ENCODE measurements at regions not wholly inside any gene's neighbourhood (a gene's known extent, or its start where the extent isn't known, plus 50 kb on each side); places are given as distances from the start of the nearest gene placed in this dataset.
"Not testable (repeated sequence)": the region's sequence is repeated elsewhere in the genome, so short reads cannot be mapped to it uniquely, and the experiment has no call there.

DNA sequence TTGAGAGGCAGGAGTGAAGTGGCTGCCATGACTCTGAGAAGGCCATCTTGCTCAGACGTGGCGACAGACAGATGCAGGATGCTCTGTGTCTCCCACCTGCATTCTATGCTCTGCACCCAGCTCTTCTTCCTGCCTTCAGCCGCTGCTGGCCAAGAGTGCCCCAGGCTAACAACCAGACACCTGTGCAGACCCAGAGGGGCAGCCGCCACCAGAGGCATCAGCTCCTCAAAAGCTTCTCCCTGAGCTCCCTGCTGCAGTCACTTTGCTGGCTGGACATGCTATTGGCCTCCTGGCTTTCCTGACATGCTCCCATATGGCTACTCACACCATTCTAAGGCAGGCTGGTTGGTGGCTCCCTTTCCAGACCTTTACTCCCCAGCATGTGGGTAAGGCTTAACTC lies 70.6 kb upstream of the GRB10 start:
- no peak for DNase-seq

- no peak for DNase-seq
Measured at GRCh38 chr7:50852901-50853300, 70.2 kb upstream of the GRB10 start.

- no peak for DNase-seq
Measured at GRCh38 chr7:50851891-50852290, 69.2 kb upstream of the GRB10 start.

DNA sequence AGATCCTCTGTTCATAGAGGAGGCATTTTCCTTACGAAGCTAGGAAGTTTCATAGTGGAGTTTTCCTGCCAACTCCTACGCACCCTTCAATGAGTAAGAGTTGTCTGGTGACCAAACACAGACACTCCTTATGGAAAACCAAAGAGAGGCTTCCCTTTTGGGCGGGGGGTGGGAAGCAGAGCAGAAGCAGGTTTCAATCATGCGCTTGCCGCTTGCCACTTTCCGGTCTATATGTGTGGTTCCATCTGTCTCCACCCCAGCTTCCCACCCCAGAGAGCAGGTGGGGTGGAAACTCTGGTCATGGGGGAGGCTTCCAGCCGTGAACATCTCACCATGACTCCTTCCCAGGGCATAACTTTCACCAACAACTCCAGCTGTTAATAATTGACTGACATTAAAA lies 68.8 kb upstream of the GRB10 start:
- DNase-seq = no peak

- no peak for DNase-seq
Measured at GRCh38 chr7:50849991-50850390, 67.3 kb upstream of the GRB10 start.

GRCh38 chr7:50848203-50848602 lies 65.5 kb upstream of the GRB10 start:
- DNase-seq = no peak

DNA sequence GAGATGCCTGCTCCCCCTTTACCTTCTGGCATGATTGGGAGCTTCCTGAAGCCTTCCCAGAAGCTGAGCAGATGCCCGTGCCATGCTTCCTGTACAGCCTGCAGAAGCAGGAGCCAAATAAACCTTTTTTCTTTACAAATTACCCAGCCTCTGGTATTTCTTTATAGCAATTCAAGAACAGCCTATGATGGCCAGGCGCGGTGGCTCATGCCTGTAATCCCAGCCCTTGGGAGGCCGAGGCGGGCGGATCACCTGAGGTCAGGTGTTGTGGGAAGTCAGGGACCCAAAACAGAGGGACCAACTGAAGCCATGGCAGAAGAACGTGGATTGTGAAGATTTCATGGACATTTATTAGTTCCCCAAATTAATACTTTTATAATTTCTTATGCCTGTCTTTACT lies 62.2 kb upstream of the GRB10 start:
- DNase-seq = not testable (repeated sequence)

- no peak for DNase-seq
Measured at GRCh38 chr7:50842041-50842440, 59.3 kb upstream of the GRB10 start.

DNA sequence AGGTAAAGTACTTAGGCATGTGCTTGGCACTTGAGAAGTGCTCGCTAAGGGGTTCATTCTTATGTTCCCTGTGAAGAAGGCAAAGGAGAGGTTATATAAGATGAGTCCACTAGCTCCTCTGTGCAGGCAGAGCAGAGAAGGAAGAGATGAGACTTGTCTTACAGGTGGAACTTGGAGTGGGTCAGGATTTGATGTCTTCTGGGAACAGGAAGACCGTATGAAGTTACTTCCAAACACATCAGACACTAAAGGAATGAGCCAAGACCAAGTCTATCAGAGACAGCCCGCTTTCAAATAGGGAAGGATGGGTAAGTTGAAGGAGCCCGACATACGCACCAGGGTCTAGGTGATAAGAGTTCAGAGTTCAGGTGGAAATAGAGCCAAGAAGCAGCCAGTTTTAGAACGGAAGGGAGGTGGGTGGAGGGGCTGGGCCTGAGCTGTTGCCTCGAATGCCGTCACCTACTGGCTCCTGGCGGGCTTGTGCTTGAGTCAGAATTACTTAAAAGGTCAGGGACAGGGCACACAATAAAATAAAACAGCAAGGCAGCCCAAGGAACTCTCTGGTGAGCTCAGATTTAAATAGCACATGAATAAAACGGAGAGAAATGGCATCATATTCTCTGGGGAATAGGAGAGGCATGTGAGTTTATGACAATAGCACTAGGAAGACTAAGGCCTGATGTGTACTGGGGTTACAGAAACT lies 56.1 kb upstream of the GRB10 start:
- no peak for DNase-seq

- DNase-seq = no peak
Measured at GRCh38 chr7:50837965-50838364, 55.3 kb upstream of the GRB10 start.

DNA sequence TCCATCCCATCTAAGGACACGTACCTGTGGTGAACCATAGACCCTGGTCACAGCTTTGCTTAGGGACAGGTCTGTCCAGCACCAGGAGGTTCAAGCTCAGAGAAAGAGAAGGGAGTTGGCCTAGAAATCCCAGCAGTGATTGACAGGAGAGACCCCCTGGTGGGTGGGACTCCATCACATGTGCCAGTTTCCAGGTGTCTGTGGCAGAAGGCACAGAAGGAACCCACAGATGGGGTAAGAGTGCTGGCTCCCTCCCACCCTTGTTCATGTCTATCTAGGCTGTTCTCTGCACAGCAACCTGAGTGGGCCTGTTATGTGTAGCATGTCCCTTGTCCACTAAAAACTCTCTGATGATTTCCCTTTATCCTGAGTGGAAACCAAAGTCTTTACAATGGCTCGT lies 54.0 kb upstream of the GRB10 start:
- no peak for DNase-seq

DNA sequence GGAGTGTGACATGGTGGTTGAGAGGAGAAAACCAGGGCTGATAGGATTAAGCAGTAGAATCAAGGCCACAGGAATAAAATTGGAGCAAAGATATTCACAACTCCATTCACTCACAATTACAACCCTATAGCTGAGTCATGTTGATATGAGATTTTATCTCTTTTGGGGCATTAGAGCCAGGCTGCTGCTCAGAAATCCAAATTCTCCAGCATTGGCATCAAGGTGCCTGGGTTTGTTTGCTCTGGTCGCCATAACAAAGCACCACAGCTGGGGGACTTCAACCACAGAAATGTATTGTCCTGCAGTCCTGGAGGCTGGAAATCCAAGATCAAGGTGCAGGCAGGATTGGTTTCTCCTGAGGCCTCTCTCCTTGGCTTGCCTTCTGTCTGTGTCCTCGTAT lies 52.5 kb upstream of the GRB10 start:
- DNase-seq = no peak

DNA sequence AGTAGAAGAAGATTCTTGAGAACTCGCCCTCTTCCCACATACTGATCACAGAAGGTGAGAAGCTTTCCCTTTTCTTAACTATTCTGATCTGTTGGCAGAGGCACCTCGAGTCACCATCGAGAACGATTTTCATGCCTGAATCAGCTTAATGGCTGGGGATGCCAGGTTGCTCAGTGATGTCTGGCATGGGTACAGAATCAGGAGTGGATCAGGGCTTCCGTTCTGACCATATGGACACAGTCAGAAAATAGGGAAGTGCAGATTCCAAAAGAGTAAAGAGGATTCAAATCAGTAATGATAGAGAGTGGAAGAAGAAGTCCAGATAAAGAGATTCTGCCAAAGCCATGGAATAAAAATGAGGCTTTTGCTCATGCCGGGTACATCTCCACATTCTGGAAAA lies 52.0 kb upstream of the GRB10 start:
- no peak for DNase-seq

DNA sequence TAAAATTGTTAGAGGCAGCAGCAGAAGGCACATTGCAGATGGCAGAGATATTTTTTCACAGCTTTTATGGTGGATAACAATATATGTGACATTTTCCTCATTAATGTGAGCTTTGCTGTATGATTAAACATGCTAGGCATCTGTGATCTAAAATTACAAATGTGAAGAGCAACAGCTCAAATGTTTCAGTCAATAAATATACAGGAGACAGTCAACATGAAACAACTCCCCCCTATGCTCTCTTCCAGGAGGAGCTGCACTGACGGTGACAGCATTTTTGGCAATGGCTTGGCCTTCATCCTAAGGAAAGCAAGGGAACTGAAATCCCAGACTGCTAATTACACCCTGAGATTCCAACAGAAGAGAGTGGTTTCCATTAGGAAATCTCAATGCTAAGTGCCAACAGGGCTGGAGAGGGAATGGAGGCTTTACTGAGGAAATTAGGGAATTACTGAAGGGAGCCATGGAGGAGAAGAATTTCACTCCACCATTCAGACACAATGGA lies 51.4 kb upstream of the GRB10 start:
- no peak for DNase-seq

DNA sequence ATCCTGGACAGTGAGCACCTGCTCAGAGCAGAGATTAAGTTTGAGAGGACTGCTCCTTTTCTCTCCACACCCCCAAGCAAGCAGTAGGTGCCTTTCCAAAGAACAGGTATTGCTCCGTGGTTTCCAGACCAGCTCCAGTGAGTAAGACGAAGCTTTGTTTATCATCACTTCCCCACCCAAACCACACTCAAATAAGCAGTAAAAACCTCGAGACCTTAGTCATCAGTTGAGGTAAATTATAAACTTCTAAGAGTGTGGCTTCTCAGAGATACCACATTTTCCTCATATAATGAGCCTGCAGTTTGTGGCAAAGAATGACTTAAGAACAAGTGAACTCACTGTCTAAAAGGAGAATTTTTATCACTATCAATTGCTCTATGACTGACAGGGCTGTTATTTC lies 50.0 kb upstream of the GRB10 start:
- no peak for DNase-seq

All from COR-L47 (cell line).